Neural cell (in vitro differentiated cells): ENCODE measurements at regions not wholly inside any gene's neighbourhood (a gene's known extent, or its start where the extent isn't known, plus 50 kb on each side); places are given as distances from the start of the nearest gene placed in this dataset.

ENCODE experiments used
- H2AFZ ChIP-seq: fragments of 200-600, 300-800 bp; sonication (generic), shearing (Covaris generic); 2 replicates; pipeline ENCODE4 v1.6.0; 2014; ENCODE audit warnings: low read depth, mild to moderate bottlenecking, antibody characterized with exemption, low read length, moderate library complexity
- H3F3A ChIP-seq: fragments of 200-600 bp; shearing (Covaris generic); 2 replicates; pipeline ENCODE4 v1.6.1; 2016; ENCODE audit warnings: mild to moderate bottlenecking, moderate library complexity, mixed read lengths, antibody characterized with exemption, low read length; ENCODE audit not compliant: insufficient read depth, poor library complexity, severe bottlenecking
- H3K27ac ChIP-seq: fragments of 200-600, 300-800 bp; sonication (generic), shearing (Covaris generic); 2 replicates; pipeline ENCODE4 v1.5.1; 2014; ENCODE audit warnings: mild to moderate bottlenecking, low read length, moderate library complexity
- H3K27me3 ChIP-seq: fragments of 300-800, 200-600 bp; sonication (generic), shearing (Covaris generic); 2 replicates; pipeline ENCODE4 v1.6.0; 2014; ENCODE audit warnings: mild to moderate bottlenecking, low read depth, low read length, moderate library complexity; ENCODE audit not compliant: insufficient read depth
- H3K36me3 ChIP-seq: fragments of 300-800, 200-600 bp; sonication (generic), shearing (Covaris generic); 2 replicates; pipeline ENCODE4 v1.5.1; 2014; ENCODE audit warnings: mild to moderate bottlenecking, antibody characterized with exemption, low read length, moderate library complexity; ENCODE audit not compliant: insufficient read depth
- H3K4me2 ChIP-seq: fragments of 300-800, 200-600 bp; sonication (generic), shearing (Covaris generic); 2 replicates; pipeline ENCODE4 v1.6.0; 2014; ENCODE audit warnings: mild to moderate bottlenecking, low read length
- H3K4me3 ChIP-seq: fragments of 300-800, 200-600 bp; sonication (generic), shearing (Covaris generic); 2 replicates; pipeline ENCODE4 v1.5.1; 2014; ENCODE audit warnings: mild to moderate bottlenecking, low read length, moderate library complexity
- H3K79me2 ChIP-seq: fragments of 200-600 bp; shearing (Covaris generic); replicated peaks from 2 replicates; pipeline ENCODE4 v1.6.0; 2014; ENCODE audit warnings: mild to moderate bottlenecking, low read length, moderate library complexity; ENCODE audit not compliant: insufficient read depth
- H3K9ac ChIP-seq: fragments of 300-800, 200-600 bp; sonication (generic), shearing (Covaris generic); 2 replicates; pipeline ENCODE4 v1.6.1; 2016; ENCODE audit warnings: mild to moderate bottlenecking, low read length, mixed read lengths
- H3K9me2 ChIP-seq: fragments of 200-600 bp; shearing (Covaris generic); 2 replicates; pipeline ENCODE4 v1.6.1; 2016; ENCODE audit warnings: mild to moderate bottlenecking, low read length, mixed read lengths; ENCODE audit not compliant: insufficient read depth
- H3K9me3 ChIP-seq: fragments of 200-600, 300-800 bp; sonication (generic), shearing (Covaris generic); 2 replicates; pipeline ENCODE4 v1.6.1; 2016; ENCODE audit warnings: mild to moderate bottlenecking, mixed run types, low read length, moderate library complexity, mixed read lengths
- H4K20me1 ChIP-seq: fragments of 200-600 bp; shearing (Covaris generic); 2 replicates; pipeline ENCODE4 v1.6.1; 2016; ENCODE audit warnings: mild to moderate bottlenecking, mixed run types; ENCODE audit not compliant: insufficient read depth
- CTCF ChIP-seq: fragments of 450-650 bp; IDR thresholded peaks from 2 replicates; pipeline ENCODE4 v1.5.1; 2014; ENCODE audit warnings: antibody characterized with exemption, mild to moderate bottlenecking, moderate library complexity; ENCODE audit not compliant: poor library complexity, severe bottlenecking
- EP300 ChIP-seq: fragments of 450-650 bp; conservative IDR thresholded peaks from 2 replicates; pipeline ENCODE4 v1.6.1; 2014; ENCODE audit warnings: antibody characterized with exemption, mild to moderate bottlenecking, moderate library complexity; ENCODE audit not compliant: poor library complexity, severe bottlenecking
- EZH2 ChIP-seq: fragments of 200-600, 300-800 bp; shearing (Covaris generic), sonication (generic); IDR thresholded peaks from 2 replicates; pipeline ENCODE4 v1.6.1; 2014; ENCODE audit warnings: antibody characterized with exemption, low read length, borderline replicate concordance, mild to moderate bottlenecking; ENCODE audit not compliant: insufficient read depth, poor library complexity, severe bottlenecking
- MXI1 ChIP-seq: fragments of 450-650 bp; conservative IDR thresholded peaks from 2 replicates; pipeline ENCODE4 v1.6.1; 2014; ENCODE audit warnings: antibody characterized with exemption, mild to moderate bottlenecking; ENCODE audit not compliant: poor library complexity, severe bottlenecking
- POLR2AphosphoS5 ChIP-seq: IDR thresholded peaks from 2 replicates; pipeline ENCODE4 v1.6.1; 2012
- RAD21 ChIP-seq: fragments of 450-650 bp; conservative IDR thresholded peaks from 2 replicates; pipeline ENCODE4 v1.6.1; 2014; ENCODE audit warnings: antibody characterized with exemption, mild to moderate bottlenecking, moderate library complexity
- REST ChIP-seq: IDR thresholded peaks from 2 replicates; pipeline ENCODE4 v1.6.1; 2012; ENCODE audit warnings: borderline replicate concordance
- SMC3 ChIP-seq: fragments of 450-650 bp; conservative IDR thresholded peaks from 2 replicates; pipeline ENCODE4 v1.6.1; 2014; ENCODE audit warnings: antibody characterized with exemption, mild to moderate bottlenecking, moderate library complexity; ENCODE audit not compliant: poor library complexity
- TAF1 ChIP-seq: IDR thresholded peaks from 2 replicates; pipeline ENCODE4 v1.6.1; 2012; ENCODE audit warnings: low read depth

DNA sequence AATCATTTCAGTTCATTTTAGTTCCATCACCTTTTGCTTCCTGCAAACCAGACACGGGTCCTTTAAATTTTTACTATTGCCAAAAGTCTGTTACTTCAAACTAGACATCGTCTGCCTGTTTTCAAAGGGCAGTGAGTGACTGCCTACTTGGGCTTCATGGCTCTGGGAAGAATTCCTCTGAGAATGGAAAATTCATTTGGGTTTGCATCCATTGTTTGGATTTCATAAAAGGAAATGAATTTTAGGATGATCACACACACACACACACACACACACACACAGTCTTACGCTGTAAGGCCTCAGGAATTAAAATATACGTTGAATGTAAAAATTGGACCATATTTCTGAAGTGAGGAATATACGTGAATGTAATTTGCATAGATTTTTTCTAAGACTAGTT, 1584.3 kb upstream of the ACVR2A start:
- no peak for TF ChIP-seq CTCF
- TF ChIP-seq TAF1: no peak
- no peak for TF ChIP-seq SMC3
- TF ChIP-seq RAD21: no peak
- TF ChIP-seq MXI1: no peak
- no peak overlapping the region for H3K4me3 ChIP-seq
- no peak overlapping the region for H2AFZ ChIP-seq
- H3K9ac ChIP-seq: no peak overlapping the region
- no peaks in the 10 kb centered on the region for H3K9me3 ChIP-seq
- H3K36me3 ChIP-seq: no peaks in the 10 kb centered on the region
- no peaks in the 10 kb centered on the region for H3K9me2 ChIP-seq
- no peaks in the 10 kb centered on the region for H3K27me3 ChIP-seq
- H3F3A ChIP-seq: no peaks in the 10 kb centered on the region
- H4K20me1 ChIP-seq: no peaks in the 10 kb centered on the region
- H3K27ac ChIP-seq: no peak overlapping the region
- H3K4me2 ChIP-seq: no peak overlapping the region
- no peaks in the 10 kb centered on the region for H3K79me2 ChIP-seq

GRCh38 chr2:146259816-146260215, 1585.0 kb upstream of the ACVR2A start:
- Histone ChIP-seq H3K4me2 (no peak overlapping the region), H3K9ac (no peak overlapping the region), H3K36me3 (no peaks in the 10 kb centered on the region), H3K27me3 (no peaks in the 10 kb centered on the region), H3K9me3 (no peaks in the 10 kb centered on the region), H2AFZ (no peak overlapping the region), H3K79me2 (no peaks in the 10 kb centered on the region), H4K20me1 (no peaks in the 10 kb centered on the region), H3K9me2 (no peaks in the 10 kb centered on the region), H3F3A (no peaks in the 10 kb centered on the region), H3K27ac (no peak overlapping the region), H3K4me3 (no peak overlapping the region)
- no peak for TF ChIP-seq MXI1
- TF ChIP-seq RAD21: no peak
- no peak for TF ChIP-seq TAF1
- no peak for TF ChIP-seq POLR2AphosphoS5
- TF ChIP-seq SMC3: no peak
- no peak for TF ChIP-seq EZH2
- no peak for TF ChIP-seq EP300
- no peak for TF ChIP-seq REST
- TF ChIP-seq CTCF: no peak
